GM23338 (cell line): ENCODE measurements at regions not wholly inside any gene's neighbourhood (a gene's known extent, or its start where the extent isn't known, plus 50 kb on each side); places are given as distances from the start of the nearest gene placed in this dataset.

Experiments
- ATAC-seq: fragments of 200-7000 bp; cut with Tn5 transposase; 3 replicates; pipeline ENCODE4 v1.9.1; 2020
- DNase-seq: peaks from one replicate; pipeline ENCODE4 v3.0.0-alpha.2; 2015; ENCODE audit warnings: low spot score
- H2AFZ ChIP-seq: fragments of 200-600 bp; sonication (generic); 2 replicates; pipeline ENCODE4 v1.8.0; 2016; ENCODE audit warnings: antibody characterized with exemption, mild to moderate bottlenecking, moderate library complexity
- H3F3A ChIP-seq: fragments of 200-600 bp; sonication (generic); replicated peaks from 2 replicates; pipeline ENCODE4 v1.8.0; 2017; ENCODE audit warnings: antibody characterized with exemption, mixed run types, low read depth
- H3K27ac ChIP-seq: fragments of 200-600 bp; sonication (generic); 2 replicates; pipeline ENCODE4 v1.6.1; 2016; ENCODE audit warnings: low read depth
- H3K27me3 ChIP-seq: fragments of 200-600 bp; sonication (generic); 2 replicates; pipeline ENCODE4 v1.8.0; 2016; ENCODE audit warnings: mild to moderate bottlenecking, mixed run types, moderate library complexity; ENCODE audit not compliant: insufficient read depth
- H3K36me3 ChIP-seq: fragments of 200-600 bp; sonication (generic); 2 replicates; pipeline ENCODE4 v1.8.0; 2016; ENCODE audit warnings: mild to moderate bottlenecking; ENCODE audit not compliant: insufficient read depth
- H3K4me1 ChIP-seq: fragments of 200-600 bp; sonication (generic); 2 replicates; pipeline ENCODE4 v1.8.0; 2016; ENCODE audit warnings: mild to moderate bottlenecking, moderate library complexity; ENCODE audit not compliant: insufficient read depth
- H3K4me2 ChIP-seq: fragments of 200-600 bp; sonication (generic); 2 replicates; pipeline ENCODE4 v1.7.1; 2017; ENCODE audit warnings: mixed run types
- H3K4me3 ChIP-seq: fragments of 200-600 bp; sonication (generic); 2 replicates; pipeline ENCODE4 v1.6.1; 2016; ENCODE audit warnings: mixed run types
- H3K79me2 ChIP-seq: fragments of 200-600 bp; sonication (generic); replicated peaks from 2 replicates; pipeline ENCODE4 v1.8.0; 2017; ENCODE audit warnings: mild to moderate bottlenecking; ENCODE audit not compliant: insufficient read depth
- H3K9me2 ChIP-seq: fragments of 200-600 bp; sonication (generic); 2 replicates; pipeline ENCODE4 v1.8.0; 2017; ENCODE audit not compliant: insufficient read depth
- H4K20me1 ChIP-seq: fragments of 200-600 bp; sonication (generic); replicated peaks from 2 replicates; pipeline ENCODE4 v1.8.0; 2017; ENCODE audit warnings: mild to moderate bottlenecking; ENCODE audit not compliant: insufficient read depth
- H3K27ac Mint-ChIP-seq: 2 replicates; pipeline ENCODE4 v1.8.0; 2020; ENCODE audit warnings: inconsistent platforms, mild to moderate bottlenecking, moderate library complexity, mixed read lengths
- H3K27me3 Mint-ChIP-seq: 3 replicates; pipeline ENCODE4 v1.8.0; 2022; ENCODE audit warnings: low read depth, mild to moderate bottlenecking, moderate library complexity, mixed read lengths, inconsistent platforms; ENCODE audit not compliant: insufficient read depth, poor library complexity
- H3K36me3 Mint-ChIP-seq: 3 replicates; pipeline ENCODE4 v1.8.0; 2021; ENCODE audit warnings: low read depth, mild to moderate bottlenecking, inconsistent platforms, moderate library complexity, mixed read lengths
- H3K4me1 Mint-ChIP-seq: 3 replicates; pipeline ENCODE4 v1.8.0; 2020; ENCODE audit warnings: mild to moderate bottlenecking, inconsistent platforms, mixed read lengths
- H3K4me3 Mint-ChIP-seq: 3 replicates; pipeline ENCODE4 v1.8.0; 2021; ENCODE audit warnings: moderate library complexity, mild to moderate bottlenecking, inconsistent platforms, mixed read lengths
- H3K9me3 Mint-ChIP-seq: 3 replicates; pipeline ENCODE4 v1.8.0; 2020; ENCODE audit warnings: moderate library complexity, mild to moderate bottlenecking, inconsistent platforms, mixed read lengths
- CREB1 ChIP-seq: fragments of 250-450 bp; sonication (Bioruptor Pico); IDR thresholded peaks from 2 replicates; pipeline ENCODE4 v1.5.0; 2020; ENCODE audit warnings: low read depth, mild to moderate bottlenecking, moderate library complexity
- EZH2 ChIP-seq: fragments of 200-600 bp; sonication (generic); IDR thresholded peaks from one replicate; pipeline ENCODE4 v1.8.0; 2017; ENCODE audit warnings: antibody characterized with exemption, mild to moderate bottlenecking, low read depth; ENCODE audit not compliant: unreplicated experiment
- EZH2phosphoT487 ChIP-seq: fragments of 200-600 bp; sonication (generic); IDR thresholded peaks from one replicate; pipeline ENCODE4 v1.8.1; 2018; ENCODE audit warnings: antibody characterized with exemption; ENCODE audit not compliant: unreplicated experiment
- JUNB ChIP-seq: IDR thresholded peaks from one replicate; pipeline ENCODE4 v1.6.1; 2016; ENCODE audit warnings: antibody characterized with exemption; ENCODE audit not compliant: unreplicated experiment
- NANOG ChIP-seq: IDR thresholded peaks from 2 replicates; pipeline ENCODE4 v1.6.1; 2016; ENCODE audit warnings: antibody characterized with exemption, borderline replicate concordance
- POLR2AphosphoS5 ChIP-seq: IDR thresholded peaks from 2 replicates; pipeline ENCODE4 v1.6.1; 2016; ENCODE audit warnings: antibody characterized with exemption, low read depth
- STAT1 ChIP-seq: IDR thresholded peaks from one replicate; pipeline ENCODE4 v1.6.1; 2016; ENCODE audit warnings: antibody characterized with exemption; ENCODE audit not compliant: unreplicated experiment
- ZNF114 ChIP-seq: fragments of 250-450 bp; sonication (Bioruptor Pico); IDR thresholded peaks from 2 replicates; pipeline ENCODE4 v1.5.0; 2020; ENCODE audit warnings: mild to moderate bottlenecking, moderate library complexity
- ZNF331 ChIP-seq: fragments of 250-450 bp; sonication (Bioruptor Pico); IDR thresholded peaks from 2 replicates; pipeline ENCODE4 v1.5.0; 2020; ENCODE audit warnings: low read depth, mild to moderate bottlenecking, moderate library complexity
- TF ChIP-seq, protein P1 (sequence below): IDR thresholded peaks from 2 replicates; pipeline ENCODE4 v1.6.1; 2016; ENCODE audit warnings: antibody characterized with exemption
- TF ChIP-seq, protein P2 (sequence below): IDR thresholded peaks from one replicate; pipeline ENCODE4 v1.6.1; 2018; ENCODE audit warnings: antibody characterized with exemption; ENCODE audit not compliant: unreplicated experiment
- TF ChIP-seq, protein P3 (sequence below): fragments of 250-450 bp; sonication (Bioruptor Pico); IDR thresholded peaks from 2 replicates; pipeline ENCODE4 v1.5.0; 2020; ENCODE audit warnings: mild to moderate bottlenecking, moderate library complexity
- TF ChIP-seq, protein P4 (sequence below), 2 experiments: fragments of 200-600 bp in 1 of 2; sonication (generic) in 1 of 2; conservative IDR thresholded peaks; 2 replicates each; pipeline versions ENCODE4 v1.5.1 to v1.6.1; 2016 to 2017; ENCODE audit warnings: antibody characterized with exemption in 2 of 2, low read depth in 2 of 2, mild to moderate bottlenecking in 2 of 2, moderate library complexity in 1 of 2

DNA sequence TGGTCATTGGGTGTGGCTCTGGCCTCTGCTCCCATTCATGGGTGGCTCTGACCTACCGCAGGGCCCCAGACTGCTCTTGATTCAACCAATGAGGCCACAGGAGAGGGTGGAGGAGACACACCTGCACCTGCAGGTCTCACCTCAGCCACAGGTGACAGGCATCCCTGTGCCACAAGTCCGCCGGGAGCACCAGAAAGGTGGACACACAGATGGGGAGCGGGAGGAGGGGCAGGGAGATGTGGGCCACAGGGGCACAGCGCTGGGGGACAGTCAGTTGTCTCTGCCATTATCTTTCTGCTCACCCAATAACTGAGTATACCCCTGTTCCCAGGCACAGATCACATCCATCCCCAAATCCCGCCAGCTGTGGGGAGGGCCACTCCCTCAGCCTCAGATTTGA, 189.1 kb upstream of the SALL3 start (continued):
- TF ChIP-seq, protein P1, sequence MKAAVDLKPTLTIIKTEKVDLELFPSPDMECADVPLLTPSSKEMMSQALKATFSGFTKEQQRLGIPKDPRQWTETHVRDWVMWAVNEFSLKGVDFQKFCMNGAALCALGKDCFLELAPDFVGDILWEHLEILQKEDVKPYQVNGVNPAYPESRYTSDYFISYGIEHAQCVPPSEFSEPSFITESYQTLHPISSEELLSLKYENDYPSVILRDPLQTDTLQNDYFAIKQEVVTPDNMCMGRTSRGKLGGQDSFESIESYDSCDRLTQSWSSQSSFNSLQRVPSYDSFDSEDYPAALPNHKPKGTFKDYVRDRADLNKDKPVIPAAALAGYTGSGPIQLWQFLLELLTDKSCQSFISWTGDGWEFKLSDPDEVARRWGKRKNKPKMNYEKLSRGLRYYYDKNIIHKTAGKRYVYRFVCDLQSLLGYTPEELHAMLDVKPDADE: no peak
- TF ChIP-seq CREB1: no peak

DNA sequence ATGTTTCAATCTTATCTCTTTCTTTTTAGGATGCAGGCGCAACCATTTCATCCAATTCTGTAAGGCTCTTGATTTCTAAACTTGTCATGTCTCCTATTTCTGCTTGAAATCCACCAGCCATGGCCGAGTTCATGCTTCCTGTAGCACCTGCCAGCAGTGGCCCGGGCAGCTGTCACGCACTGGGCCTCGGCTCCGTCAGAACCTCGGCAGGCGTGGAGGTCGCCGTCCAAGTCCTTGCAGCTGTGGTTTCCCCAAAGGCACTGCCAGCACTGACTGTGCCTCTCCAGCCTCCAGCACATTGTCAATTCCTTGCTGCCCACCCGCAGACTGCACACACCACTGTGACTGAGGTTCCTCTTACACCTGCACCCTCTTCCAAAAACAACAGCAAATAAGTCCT, 188.7 kb upstream of the SALL3 start:
- no peak overlapping the region for H3K27ac ChIP-seq
- Mint-ChIP-seq H3K9me3 (peaks cover 90% of the 10 kb centered on the region), H3K27me3 (peaks cover 8% of the 10 kb centered on the region), H3K36me3 (peaks cover 43% of the 10 kb centered on the region), H3K4me1 (no peaks in the 10 kb centered on the region), H3K4me3 (no peak overlapping the region), H3K27ac (no peak overlapping the region)
- no peak for ATAC-seq
- H3K4me1 ChIP-seq: no peaks in the 10 kb centered on the region
- no peak overlapping the region for H2AFZ ChIP-seq
- no peaks in the 10 kb centered on the region for H3F3A ChIP-seq
- H3K27me3 ChIP-seq: no peaks in the 10 kb centered on the region
- H3K4me2 ChIP-seq: no peak overlapping the region
- H3K79me2 ChIP-seq: no peaks in the 10 kb centered on the region
- no peak overlapping the region for H3K4me3 ChIP-seq
- no peaks in the 10 kb centered on the region for H3K9me2 ChIP-seq
- no peak for DNase-seq
- no peaks in the 10 kb centered on the region for H4K20me1 ChIP-seq
- no peaks in the 10 kb centered on the region for H3K36me3 ChIP-seq
- TF ChIP-seq ZNF331 (CRISPR knock-in tag): no peak
- TF ChIP-seq, protein P2, sequence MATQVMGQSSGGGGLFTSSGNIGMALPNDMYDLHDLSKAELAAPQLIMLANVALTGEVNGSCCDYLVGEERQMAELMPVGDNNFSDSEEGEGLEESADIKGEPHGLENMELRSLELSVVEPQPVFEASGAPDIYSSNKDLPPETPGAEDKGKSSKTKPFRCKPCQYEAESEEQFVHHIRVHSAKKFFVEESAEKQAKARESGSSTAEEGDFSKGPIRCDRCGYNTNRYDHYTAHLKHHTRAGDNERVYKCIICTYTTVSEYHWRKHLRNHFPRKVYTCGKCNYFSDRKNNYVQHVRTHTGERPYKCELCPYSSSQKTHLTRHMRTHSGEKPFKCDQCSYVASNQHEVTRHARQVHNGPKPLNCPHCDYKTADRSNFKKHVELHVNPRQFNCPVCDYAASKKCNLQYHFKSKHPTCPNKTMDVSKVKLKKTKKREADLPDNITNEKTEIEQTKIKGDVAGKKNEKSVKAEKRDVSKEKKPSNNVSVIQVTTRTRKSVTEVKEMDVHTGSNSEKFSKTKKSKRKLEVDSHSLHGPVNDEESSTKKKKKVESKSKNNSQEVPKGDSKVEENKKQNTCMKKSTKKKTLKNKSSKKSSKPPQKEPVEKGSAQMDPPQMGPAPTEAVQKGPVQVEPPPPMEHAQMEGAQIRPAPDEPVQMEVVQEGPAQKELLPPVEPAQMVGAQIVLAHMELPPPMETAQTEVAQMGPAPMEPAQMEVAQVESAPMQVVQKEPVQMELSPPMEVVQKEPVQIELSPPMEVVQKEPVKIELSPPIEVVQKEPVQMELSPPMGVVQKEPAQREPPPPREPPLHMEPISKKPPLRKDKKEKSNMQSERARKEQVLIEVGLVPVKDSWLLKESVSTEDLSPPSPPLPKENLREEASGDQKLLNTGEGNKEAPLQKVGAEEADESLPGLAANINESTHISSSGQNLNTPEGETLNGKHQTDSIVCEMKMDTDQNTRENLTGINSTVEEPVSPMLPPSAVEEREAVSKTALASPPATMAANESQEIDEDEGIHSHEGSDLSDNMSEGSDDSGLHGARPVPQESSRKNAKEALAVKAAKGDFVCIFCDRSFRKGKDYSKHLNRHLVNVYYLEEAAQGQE: no peak
- no peak for TF ChIP-seq JUNB
- TF ChIP-seq EZH2: no peak
- TF ChIP-seq EZH2phosphoT487: no peak
- TF ChIP-seq CREB1: no peak
- no peak for TF ChIP-seq NANOG
- TF ChIP-seq ZNF114 (CRISPR knock-in tag): no peak
- TF ChIP-seq, protein P3, sequence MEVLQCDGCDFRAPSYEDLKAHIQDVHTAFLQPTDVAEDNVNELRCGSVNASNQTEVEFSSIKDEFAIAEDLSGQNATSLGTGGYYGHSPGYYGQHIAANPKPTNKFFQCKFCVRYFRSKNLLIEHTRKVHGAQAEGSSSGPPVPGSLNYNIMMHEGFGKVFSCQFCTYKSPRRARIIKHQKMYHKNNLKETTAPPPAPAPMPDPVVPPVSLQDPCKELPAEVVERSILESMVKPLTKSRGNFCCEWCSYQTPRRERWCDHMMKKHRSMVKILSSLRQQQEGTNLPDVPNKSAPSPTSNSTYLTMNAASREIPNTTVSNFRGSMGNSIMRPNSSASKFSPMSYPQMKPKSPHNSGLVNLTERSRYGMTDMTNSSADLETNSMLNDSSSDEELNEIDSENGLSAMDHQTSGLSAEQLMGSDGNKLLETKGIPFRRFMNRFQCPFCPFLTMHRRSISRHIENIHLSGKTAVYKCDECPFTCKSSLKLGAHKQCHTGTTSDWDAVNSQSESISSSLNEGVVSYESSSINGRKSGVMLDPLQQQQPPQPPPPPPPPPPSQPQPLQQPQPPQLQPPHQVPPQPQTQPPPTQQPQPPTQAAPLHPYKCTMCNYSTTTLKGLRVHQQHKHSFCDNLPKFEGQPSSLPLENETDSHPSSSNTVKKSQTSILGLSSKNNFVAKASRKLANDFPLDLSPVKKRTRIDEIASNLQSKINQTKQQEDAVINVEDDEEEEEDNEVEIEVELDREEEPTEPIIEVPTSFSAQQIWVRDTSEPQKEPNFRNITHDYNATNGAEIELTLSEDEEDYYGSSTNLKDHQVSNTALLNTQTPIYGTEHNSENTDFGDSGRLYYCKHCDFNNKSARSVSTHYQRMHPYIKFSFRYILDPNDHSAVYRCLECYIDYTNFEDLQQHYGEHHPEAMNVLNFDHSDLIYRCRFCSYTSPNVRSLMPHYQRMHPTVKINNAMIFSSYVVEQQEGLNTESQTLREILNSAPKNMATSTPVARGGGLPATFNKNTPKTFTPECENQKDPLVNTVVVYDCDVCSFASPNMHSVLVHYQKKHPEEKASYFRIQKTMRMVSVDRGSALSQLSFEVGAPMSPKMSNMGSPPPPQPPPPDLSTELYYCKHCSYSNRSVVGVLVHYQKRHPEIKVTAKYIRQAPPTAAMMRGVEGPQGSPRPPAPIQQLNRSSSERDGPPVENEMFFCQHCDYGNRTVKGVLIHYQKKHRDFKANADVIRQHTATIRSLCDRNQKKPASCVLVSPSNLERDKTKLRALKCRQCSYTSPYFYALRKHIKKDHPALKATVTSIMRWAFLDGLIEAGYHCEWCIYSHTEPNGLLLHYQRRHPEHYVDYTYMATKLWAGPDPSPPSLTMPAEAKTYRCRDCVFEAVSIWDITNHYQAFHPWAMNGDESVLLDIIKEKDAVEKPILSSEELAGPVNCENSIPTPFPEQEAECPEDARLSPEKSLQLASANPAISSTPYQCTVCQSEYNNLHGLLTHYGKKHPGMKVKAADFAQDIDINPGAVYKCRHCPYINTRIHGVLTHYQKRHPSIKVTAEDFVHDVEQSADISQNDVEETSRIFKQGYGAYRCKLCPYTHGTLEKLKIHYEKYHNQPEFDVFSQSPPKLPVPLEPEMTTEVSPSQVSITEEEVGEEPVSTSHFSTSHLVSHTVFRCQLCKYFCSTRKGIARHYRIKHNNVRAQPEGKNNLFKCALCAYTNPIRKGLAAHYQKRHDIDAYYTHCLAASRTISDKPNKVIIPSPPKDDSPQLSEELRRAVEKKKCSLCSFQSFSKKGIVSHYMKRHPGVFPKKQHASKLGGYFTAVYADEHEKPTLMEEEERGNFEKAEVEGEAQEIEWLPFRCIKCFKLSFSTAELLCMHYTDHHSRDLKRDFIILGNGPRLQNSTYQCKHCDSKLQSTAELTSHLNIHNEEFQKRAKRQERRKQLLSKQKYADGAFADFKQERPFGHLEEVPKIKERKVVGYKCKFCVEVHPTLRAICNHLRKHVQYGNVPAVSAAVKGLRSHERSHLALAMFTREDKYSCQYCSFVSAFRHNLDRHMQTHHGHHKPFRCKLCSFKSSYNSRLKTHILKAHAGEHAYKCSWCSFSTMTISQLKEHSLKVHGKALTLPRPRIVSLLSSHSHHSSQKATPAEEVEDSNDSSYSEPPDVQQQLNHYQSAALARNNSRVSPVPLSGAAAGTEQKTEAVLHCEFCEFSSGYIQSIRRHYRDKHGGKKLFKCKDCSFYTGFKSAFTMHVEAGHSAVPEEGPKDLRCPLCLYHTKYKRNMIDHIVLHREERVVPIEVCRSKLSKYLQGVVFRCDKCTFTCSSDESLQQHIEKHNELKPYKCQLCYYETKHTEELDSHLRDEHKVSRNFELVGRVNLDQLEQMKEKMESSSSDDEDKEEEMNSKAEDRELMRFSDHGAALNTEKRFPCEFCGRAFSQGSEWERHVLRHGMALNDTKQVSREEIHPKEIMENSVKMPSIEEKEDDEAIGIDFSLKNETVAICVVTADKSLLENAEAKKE (CRISPR knock-in tag): no peak
- TF ChIP-seq, protein P4, sequence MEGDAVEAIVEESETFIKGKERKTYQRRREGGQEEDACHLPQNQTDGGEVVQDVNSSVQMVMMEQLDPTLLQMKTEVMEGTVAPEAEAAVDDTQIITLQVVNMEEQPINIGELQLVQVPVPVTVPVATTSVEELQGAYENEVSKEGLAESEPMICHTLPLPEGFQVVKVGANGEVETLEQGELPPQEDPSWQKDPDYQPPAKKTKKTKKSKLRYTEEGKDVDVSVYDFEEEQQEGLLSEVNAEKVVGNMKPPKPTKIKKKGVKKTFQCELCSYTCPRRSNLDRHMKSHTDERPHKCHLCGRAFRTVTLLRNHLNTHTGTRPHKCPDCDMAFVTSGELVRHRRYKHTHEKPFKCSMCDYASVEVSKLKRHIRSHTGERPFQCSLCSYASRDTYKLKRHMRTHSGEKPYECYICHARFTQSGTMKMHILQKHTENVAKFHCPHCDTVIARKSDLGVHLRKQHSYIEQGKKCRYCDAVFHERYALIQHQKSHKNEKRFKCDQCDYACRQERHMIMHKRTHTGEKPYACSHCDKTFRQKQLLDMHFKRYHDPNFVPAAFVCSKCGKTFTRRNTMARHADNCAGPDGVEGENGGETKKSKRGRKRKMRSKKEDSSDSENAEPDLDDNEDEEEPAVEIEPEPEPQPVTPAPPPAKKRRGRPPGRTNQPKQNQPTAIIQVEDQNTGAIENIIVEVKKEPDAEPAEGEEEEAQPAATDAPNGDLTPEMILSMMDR (conservative IDR thresholded peaks at IDR 0.05; ENCODE audit: low read depth in 2 of 2): no peak
- TF ChIP-seq STAT1: no peak
- no peak for TF ChIP-seq POLR2AphosphoS5
